Gastroesophageal sphincter (tissue), 4 donors: ENCODE measurements at regions not wholly inside any gene's neighbourhood (a gene's known extent, or its start where the extent isn't known, plus 50 kb on each side); places are given as distances from the start of the nearest gene placed in this dataset.
"Not testable (repeated sequence)": the region's sequence is repeated elsewhere in the genome, so short reads cannot be mapped to it uniquely, and the experiment has no call there.

Source experiments
- ATAC-seq: fragments of 150-250 bp; one replicate; pipeline ENCODE4 v1.9.1; 2016; ENCODE audit warnings: mild to moderate bottlenecking, moderate library complexity
- H3K27ac ChIP-seq, 4 donors: fragments of 200-600 bp; sonication (generic) in 3 of 4; 1 replicate in 3 of 4; 2 replicates in 1 of 4; pipeline ENCODE4 v1.5.1; 2016 to 2019
- H3K27me3 ChIP-seq: fragments of 200-600 bp; sonication (generic); one replicate; pipeline ENCODE4 v1.5.1; 2019
- H3K36me3 ChIP-seq, 2 donors: fragments of 200-600 bp; sonication (generic); one replicate each; pipeline ENCODE4 v1.5.1; 2019; ENCODE audit warnings: control low read depth in 1 of 2
- H3K4me1 ChIP-seq, 3 donors: fragments of 200-600 bp; sonication (generic); 1 replicate in 2 of 3; 2 replicates in 1 of 3; pipeline ENCODE4 v1.5.1; 2016 to 2019; ENCODE audit warnings: control low read depth in 2 of 3
- H3K4me3 ChIP-seq, 2 donors: fragments of 200-600 bp; sonication (generic); one replicate each; pipeline ENCODE4 v1.5.1; 2019; ENCODE audit warnings: mild to moderate bottlenecking in 1 of 2, moderate library complexity in 1 of 2
- H3K9me3 ChIP-seq, 3 donors: fragments of 200-600 bp; sonication (generic); one replicate each; pipeline ENCODE4 v1.5.1; 2017 to 2019; ENCODE audit warnings: control low read depth in 2 of 3
- CTCF ChIP-seq, 4 experiments: fragments of 200-600 bp in 2 of 4; fragments of 450-650 bp in 2 of 4; sonication (generic) in 1 of 4; IDR thresholded peaks; one replicate each; pipeline ENCODE4 v1.5.1; 2017 to 2019; ENCODE audit warnings: antibody characterized with exemption in 4 of 4, mild to moderate bottlenecking in 2 of 4, moderate library complexity in 2 of 4
- EP300 ChIP-seq: sonication (generic); formaldehyde crosslinking; IDR thresholded peaks from one replicate; pipeline ENCODE4 v1.6.1; 2017; ENCODE audit warnings: antibody characterized with exemption, mild to moderate bottlenecking
- POLR2A ChIP-seq, 2 donors: fragments of 450-650 bp; IDR thresholded peaks; one replicate each; pipeline ENCODE4 v1.6.1; 2017; ENCODE audit warnings: antibody characterized with exemption in 2 of 2, mild to moderate bottlenecking in 2 of 2, moderate library complexity in 1 of 2
- POLR2AphosphoS5 ChIP-seq: sonication (generic); formaldehyde crosslinking; IDR thresholded peaks from one replicate; pipeline ENCODE4 v1.6.1; 2017; ENCODE audit warnings: antibody characterized with exemption
- WGBS, 2 donors: methylation state at CpG; one replicate each; pipeline ENCODE4 v1.1.5; 2018; ENCODE audit warnings: low coverage in 1 of 2; 5-methylcytosine and 5-hydroxymethylcytosine counted together

- no peak for ATAC-seq
- H3K4me3 ChIP-seq, result no peak overlapping the region
- no peaks in the 10 kb centered on the region for H3K9me3 ChIP-seq
- H3K27me3 ChIP-seq, result no peaks in the 10 kb centered on the region
- WGBS, 2 donors, result 72 to 83% methylated on average over 2 of the region's 3 CpGs
- no peak overlapping the region for H3K27ac ChIP-seq
- TF ChIP-seq EP300, result no peak
- TF ChIP-seq POLR2A (IDR thresholded peaks at IDR 0.05), result no peak
- TF ChIP-seq CTCF (IDR thresholded peaks at IDR 0.05), result no peak
- no peak for TF ChIP-seq POLR2AphosphoS5
- H3K36me3 ChIP-seq, result no peaks in the 10 kb centered on the region
- no peaks in the 10 kb centered on the region for H3K4me1 ChIP-seq
These were observed 62.2 kb upstream of the ANXA1 start for GRCh38 chr9:73089304-73089985.

- WGBS, 2 donors, result 52 to 72% methylated on average over 2 to 3 of the region's 4 CpGs
- not testable (repeated sequence) for H3K9me3 ChIP-seq, ATAC-seq, H3K27me3 ChIP-seq, H3K4me3 ChIP-seq, H3K4me1 ChIP-seq, H3K36me3 ChIP-seq, H3K27ac ChIP-seq
These were observed 63.8 kb upstream of the ANXA1 start for GRCh38 chr9:73087876-73088275.

GRCh38 chr9:73083519-73083918, 68.1 kb upstream of the ANXA1 start:
- no peak overlapping the region for H3K27ac ChIP-seq
- no peaks in the 10 kb centered on the region for H3K36me3 ChIP-seq
- no peak for TF ChIP-seq POLR2A (IDR thresholded peaks at IDR 0.05)
- no peak for TF ChIP-seq POLR2AphosphoS5
- TF ChIP-seq CTCF (IDR thresholded peaks at IDR 0.05), result no peak
- TF ChIP-seq EP300, result no peak
- no peak for ATAC-seq
- H3K4me3 ChIP-seq, result no peak overlapping the region
- no peaks in the 10 kb centered on the region for H3K9me3 ChIP-seq
- H3K27me3 ChIP-seq, result no peaks in the 10 kb centered on the region
- peaks cover 0 to 30% (median 0%) of the 10 kb centered on the region in 3 donors for H3K4me1 ChIP-seq

- Histone ChIP-seq H3K4me1 (peaks cover 0 to 41% (median 3%) of the 10 kb centered on the region in 3 donors), H3K36me3 (no peaks in the 10 kb centered on the region), H3K9me3 (no peaks in the 10 kb centered on the region), H3K27me3 (no peaks in the 10 kb centered on the region), H3K27ac (no peak overlapping the region), H3K4me3 (no peak overlapping the region)
- no peak for TF ChIP-seq POLR2A (IDR thresholded peaks at IDR 0.05)
- TF ChIP-seq CTCF (IDR thresholded peaks at IDR 0.05), result peak; percentile 76 to 88 (median 84)
- WGBS, 2 donors, result 82% methylated on average over 2 of the region's 2 CpGs; no CpG with 5 or more reads in 1 of the 2 donors
- peak; percentile 65 for ATAC-seq
These were observed 69.5 kb upstream of the ANXA1 start for GRCh38 chr9:73081979-73082657.

GRCh38 chr9:73080110-73080694, 71.5 kb upstream of the ANXA1 start:
- H3K4me1 ChIP-seq, result peaks cover 0 to 42% (median 3%) of the 10 kb centered on the region in 3 donors
- no peaks in the 10 kb centered on the region for H3K36me3 ChIP-seq
- TF ChIP-seq POLR2A (IDR thresholded peaks at IDR 0.05) (no peak), POLR2AphosphoS5 (no peak), EP300 (no peak)
- ATAC-seq, result no peak
- peak overlapping the region in 1 of 4 donors; percentile 33 for H3K27ac ChIP-seq
- H3K4me3 ChIP-seq, result no peak overlapping the region
- WGBS, 2 donors, result 50 to 89% methylated on average over 2 to 3 of the region's 3 CpGs
- H3K27me3 ChIP-seq, result no peaks in the 10 kb centered on the region
- no peaks in the 10 kb centered on the region for H3K9me3 ChIP-seq

- ATAC-seq, result no peak
- Histone ChIP-seq H3K27me3 (no peaks in the 10 kb centered on the region), H3K4me3 (no peak overlapping the region), H3K36me3 (no peaks in the 10 kb centered on the region), H3K27ac (no peak overlapping the region), H3K9me3 (no peaks in the 10 kb centered on the region), H3K4me1 (peaks cover 0 to 51% (median 9%) of the 10 kb centered on the region in 3 donors)
- no peak for TF ChIP-seq EP300
- peak in 1 of 4 experiments; percentile 5 for TF ChIP-seq CTCF (IDR thresholded peaks at IDR 0.05)
- 100% methylated on average over 1 of the region's 1 CpG for WGBS, 2 donors
These were observed 72.3 kb upstream of the ANXA1 start for GRCh38 chr9:73079326-73079725.
